EH (cell line): ENCODE measurements at regions not wholly inside any gene's neighbourhood (a gene's known extent, or its start where the extent isn't known, plus 50 kb on each side); places are given as distances from the start of the nearest gene placed in this dataset.

Source experiments
- DNase-seq: peaks from one replicate; pipeline ENCODE4 v3.0.0-alpha.2; 2015; ENCODE audit warnings: low read depth

GRCh38 chr11:45724153-45724552, 58.7 kb upstream of the CHST1 start:
- no peak for DNase-seq

GRCh38 chr11:45723397-45723796, 58.0 kb upstream of the CHST1 start:
- no peak for DNase-seq

GRCh38 chr11:45722144-45722543, 56.7 kb upstream of the CHST1 start:
- no peak for DNase-seq

- no peak for DNase-seq
Observed at GRCh38 chr11:45717526-45717925, 52.1 kb upstream of the CHST1 start.

GRCh38 chr11:45715418-45715817, 50.0 kb upstream of the CHST1 start:
- no peak for DNase-seq
